IPS DF 19.7 (cell line): ENCODE measurements at regions not wholly inside any gene's neighbourhood (a gene's known extent, or its start where the extent isn't known, plus 50 kb on each side); places are given as distances from the start of the nearest gene placed in this dataset.
"Not testable (repeated sequence)": the region's sequence is repeated elsewhere in the genome, so short reads cannot be mapped to it uniquely, and the experiment has no call there.

ENCODE experiments used
- DNase-seq: peaks from one replicate; pipeline ENCODE4 v3.0.0-alpha.2; 2013; ENCODE audit warnings: low read depth, low spot score

DNA sequence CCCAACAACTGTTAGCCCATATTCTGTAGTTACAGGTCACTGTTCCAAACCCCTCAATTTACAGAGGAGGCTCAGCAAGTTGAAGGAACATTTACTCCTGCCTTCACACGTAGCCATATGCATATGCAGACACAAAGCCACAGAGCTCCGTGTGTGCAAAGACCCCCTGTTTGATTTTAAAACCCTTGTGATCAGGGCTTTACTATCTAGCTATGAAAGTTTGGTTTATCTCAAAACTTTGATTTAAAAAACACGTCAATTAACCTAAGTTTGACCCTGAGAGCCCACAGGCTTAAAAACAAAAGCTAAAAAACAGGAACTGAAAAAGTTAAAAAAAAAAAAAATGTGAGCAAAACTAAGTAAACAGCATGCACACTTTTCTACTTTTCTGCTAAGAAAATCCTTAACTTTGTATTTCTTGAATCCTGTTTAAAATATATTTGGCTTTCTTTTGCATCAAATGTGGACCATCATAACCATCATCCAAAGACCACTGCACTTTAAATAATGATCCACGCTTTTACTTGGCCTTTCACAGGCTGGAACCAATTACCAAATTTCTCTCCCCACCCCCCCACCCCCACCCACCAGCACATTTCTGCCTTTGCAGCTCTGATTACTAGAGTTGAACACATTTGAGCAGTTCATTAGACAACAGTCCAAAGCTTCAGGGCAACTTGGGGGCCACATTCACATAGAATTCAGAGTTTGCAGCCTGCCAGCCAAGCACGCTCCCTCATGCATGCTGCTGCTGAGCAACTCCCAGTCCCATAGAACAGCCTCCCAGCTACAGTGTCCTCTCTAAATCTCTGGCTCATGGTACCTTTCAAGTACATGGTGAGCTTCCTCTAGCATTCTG lies 128.8 kb upstream of the MAP3K1 start:
- DNase-seq: no peak

DNA sequence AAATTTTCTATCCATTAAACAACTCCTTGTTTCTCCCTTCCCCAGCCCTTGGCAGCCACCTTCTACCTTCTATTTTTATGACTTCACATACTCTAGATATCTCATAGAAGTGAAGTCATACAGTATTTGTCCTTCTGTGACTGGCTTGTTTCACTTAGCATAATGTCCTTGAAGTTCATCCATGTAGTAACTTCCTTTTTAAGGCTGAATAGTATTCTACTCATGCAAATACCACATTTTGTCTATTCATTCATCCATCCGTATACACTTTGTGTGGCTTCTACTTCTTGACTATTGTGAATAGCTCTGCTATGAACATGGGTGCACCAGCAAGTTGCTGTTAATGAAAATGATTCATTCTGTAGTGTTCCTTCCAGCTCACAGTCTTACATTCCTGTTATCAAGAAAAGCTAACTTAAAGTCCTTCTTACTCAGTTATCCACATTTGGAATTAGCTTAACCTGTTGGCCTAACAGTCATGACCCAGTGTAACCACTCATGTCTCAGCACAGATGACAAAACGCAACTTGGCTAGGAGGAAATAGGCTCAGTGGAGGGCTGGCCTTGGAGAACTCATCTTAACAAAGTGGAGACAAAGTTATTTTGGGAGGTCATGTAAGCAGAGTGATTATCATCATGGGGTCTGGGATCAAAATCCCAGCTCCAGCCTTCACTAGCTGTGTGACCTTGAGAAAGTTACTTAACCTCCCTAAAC lies 129.7 kb upstream of the MAP3K1 start:
- DNase-seq: no peak

DNA sequence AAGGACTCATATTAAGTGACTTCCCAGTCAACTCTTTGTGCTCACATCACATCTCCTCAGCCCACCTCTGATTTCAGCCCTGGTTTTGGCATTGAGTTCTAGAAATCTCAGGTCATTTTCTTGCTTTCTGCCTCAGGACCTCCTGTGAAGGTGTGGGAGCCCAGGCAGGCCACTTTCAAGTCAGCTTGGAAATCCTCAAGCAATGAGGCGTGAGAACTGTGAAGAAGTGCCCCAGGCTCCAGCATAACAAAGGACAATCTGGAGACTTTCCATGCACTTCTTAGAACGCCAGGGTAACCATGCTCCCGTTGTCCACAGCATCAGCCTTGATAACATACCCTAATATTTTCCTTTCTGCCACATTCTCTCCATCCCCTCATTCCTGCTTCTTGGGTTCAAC lies 131.2 kb upstream of the MAP3K1 start:
- DNase-seq: no peak

DNA sequence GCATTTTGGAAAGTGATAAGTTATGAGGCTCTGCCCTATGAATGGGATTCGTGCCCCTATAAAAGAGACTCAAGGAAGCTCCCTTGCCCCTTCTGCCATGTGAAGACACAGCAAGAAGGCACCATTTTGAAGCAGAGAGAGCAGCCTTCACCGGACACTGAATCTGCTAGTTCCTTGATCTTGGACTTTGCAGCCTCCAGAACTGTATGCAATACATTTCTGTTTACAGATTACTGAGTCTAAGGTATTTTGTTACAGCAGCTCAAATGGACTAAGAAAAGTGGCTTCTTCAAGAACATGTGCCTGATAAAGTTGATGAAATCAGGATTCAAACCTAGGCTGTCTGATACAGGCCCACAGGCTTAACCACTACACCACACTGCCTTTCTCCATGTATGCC lies 131.6 kb upstream of the MAP3K1 start:
- no peak for DNase-seq

DNA sequence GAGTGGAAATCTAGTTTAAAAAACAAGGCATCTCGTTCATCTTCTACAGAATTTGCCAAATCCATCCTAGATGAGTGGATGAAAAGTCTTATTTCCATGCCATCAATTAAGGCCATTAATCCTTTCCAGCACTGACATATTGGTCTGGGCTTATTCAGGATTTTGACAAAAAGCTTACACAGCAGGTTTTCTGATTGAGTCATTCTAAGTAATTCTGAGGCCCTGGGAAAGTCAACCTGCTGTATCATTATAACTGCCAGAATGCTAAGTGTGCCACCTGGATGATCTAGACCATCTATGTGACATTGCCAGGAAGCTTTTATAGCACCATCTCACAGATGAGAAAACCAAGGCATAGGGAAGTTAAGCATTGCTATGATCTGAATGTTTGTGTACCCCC lies 132.1 kb upstream of the MAP3K1 start:
- no peak for DNase-seq

GRCh38 chr5:56681346-56681745 lies 134.0 kb upstream of the MAP3K1 start:
- DNase-seq: no peak

GRCh38 chr5:56680731-56681130 lies 134.6 kb upstream of the MAP3K1 start:
- DNase-seq: no peak

GRCh38 chr5:56677690-56678305 lies 137.6 kb upstream of the MAP3K1 start:
- no peak for DNase-seq

GRCh38 chr5:56676091-56676768 lies 139.1 kb upstream of the MAP3K1 start:
- DNase-seq: no peak

DNA sequence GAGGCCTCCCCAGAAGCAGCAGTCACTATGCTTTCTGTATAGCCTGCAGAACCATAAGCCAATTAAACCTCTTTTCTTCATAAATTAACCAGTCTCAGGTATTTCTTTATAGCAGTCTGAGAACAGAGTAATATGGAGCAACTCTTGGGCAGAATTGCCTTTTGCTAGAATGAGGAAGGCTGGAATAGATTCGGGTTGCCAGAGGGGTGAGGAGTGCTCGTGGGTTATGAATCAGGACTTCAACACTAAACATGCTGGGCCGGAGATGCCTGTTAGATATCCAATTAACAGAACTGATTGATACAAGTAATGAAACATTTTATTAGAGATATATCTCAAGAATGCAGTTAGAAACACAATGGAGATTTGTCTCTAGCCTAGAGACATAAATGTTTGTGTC lies 140.9 kb upstream of the MAP3K1 start:
- no peak for DNase-seq

- no peak for DNase-seq
Observed at GRCh38 chr5:56673171-56673570, 142.2 kb upstream of the MAP3K1 start.

DNA sequence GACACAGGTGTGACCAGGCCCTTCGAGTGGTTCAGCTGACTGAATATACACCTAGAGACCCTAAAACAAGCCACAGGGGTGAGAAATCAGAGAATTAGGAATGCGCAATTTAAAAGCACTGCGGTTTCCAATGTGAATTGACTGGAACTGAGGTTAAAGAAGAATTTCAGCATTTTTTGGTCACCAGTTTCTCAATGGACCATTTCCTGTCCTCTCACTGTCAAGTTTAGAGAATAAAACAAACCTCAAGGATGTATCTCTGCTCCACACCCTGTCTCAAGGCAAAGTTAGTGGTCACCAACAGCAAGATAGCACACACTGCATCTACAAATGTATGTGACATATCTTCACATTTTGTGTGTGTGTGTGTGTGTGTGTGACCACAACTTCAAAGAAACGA lies 143.8 kb upstream of the MAP3K1 start:
- DNase-seq: peak; percentile 25

GRCh38 chr5:56670916-56671315 lies 144.4 kb upstream of the MAP3K1 start:
- no peak for DNase-seq

DNA sequence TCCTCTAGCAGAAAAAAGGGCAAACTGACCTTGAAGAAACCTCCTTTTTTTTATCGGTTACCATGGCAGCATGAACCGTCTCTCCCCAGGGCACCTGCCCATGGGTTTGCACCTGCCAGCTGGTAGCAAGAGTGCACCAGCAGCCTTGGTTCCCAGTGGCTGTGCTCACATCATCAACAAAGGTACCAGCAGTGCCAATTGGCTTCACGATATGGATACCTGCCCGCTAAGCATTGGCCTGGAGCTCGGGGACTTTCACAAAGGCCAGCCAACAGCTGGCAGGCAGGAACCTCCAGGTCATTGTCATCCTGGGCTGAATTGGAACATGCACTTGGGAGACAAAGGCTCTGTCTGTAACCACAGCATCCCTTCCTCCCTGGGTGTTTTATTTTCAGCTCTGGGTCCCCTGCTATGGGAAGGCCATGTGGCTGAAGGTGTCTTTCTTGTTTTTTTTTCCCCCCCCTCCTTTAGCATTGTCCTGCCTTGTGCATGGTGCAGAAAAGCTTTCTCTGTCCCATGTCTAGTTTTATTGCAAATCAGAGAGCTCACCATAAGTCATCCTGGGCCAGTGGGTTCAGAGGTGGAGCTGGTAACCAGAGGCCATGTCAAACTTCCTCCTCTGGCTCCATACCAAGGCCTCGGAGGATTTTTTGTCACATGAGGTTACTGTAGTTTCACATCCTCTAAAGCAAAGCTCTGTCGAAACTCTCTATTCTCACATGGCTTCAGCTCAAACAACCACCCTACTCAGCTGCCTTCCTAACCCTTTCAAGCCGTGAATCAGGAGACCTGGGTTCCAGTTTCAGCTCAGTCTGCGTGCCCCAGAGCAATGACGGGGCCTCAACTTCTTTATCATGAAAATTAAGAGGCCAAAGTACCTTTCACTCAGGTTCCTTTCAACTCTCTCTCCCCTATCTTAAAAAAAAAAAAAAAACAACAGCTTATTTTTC lies 145.5 kb upstream of the MAP3K1 start:
- DNase-seq: peak; percentile 30

DNA sequence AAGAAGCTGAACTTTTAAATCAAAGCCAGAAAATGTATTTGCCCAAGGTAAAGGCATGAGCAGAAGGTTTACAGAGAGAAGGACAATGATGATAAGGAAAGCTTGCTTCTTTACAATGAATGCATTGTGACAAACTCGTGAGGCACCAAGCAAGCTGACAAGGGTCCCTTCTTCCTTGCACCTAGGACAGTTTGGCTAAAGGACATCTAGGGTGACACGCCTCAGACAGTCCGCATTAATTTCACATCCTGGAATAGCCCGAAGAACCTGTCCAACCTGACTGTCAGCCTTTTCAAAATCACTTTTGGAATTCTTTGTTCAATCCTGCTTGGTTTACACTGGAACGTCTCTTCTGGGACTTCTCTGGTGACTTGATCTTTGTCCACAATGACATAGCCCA lies 146.4 kb upstream of the MAP3K1 start:
- no peak for DNase-seq

DNA sequence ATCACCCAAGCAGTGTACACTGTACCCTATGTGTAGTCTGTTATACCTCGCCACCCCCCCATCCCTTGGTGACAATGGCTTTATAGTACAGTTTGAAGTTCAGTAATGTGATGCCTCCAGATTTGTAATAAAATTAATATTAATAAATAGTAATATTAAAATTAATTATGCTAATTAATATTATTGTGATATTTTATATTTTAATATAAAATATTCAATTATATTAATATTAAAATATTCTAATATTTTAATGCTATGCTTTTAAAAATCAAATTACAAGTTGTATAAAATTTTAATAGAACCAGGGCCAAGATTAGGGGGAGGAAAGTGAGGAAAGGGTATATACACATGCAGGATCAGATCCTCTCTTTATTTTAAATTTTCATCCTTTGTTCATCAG lies 147.7 kb upstream of the MAP3K1 start:
- DNase-seq: no peak

DNA sequence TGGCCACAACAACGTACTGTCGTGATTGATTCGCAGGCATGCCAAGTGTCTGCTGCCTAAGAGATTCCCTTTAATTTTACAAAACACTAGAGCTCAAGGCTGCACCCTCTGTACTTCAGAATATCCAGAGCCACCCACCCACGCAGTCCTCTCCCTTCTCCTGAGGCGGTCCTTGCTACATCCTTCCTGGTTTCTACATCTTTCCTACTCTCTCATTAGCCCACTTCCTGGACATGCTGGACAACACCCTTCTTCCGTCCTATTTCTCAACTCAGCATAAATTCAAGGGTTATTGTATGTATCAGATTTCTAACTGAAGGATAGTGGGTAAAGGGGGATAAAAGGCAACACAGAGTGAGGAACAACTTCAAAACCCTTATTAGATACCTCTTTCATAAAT lies 148.4 kb upstream of the MAP3K1 start:
- no peak for DNase-seq

DNA sequence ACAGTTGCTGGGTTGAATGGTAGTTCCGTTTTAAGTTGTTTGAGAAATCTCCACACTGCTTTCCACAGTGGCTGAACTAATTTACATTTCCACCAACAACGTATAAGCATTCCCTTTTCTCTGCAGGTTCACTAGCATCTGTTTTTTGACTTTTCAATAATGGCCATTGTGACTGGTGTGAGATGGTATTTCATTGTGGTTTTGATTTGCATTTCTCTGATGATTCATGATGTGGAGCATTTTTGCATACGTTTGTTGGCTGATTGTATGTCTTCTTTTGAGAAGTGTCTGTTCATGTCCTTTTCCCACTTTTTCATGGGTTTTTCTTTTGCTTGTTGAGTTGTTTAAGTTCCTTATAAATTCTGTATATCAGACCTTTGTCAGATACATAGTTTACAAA lies 150.2 kb upstream of the MAP3K1 start:
- not testable (repeated sequence) for DNase-seq

GRCh38 chr5:56664025-56664424 lies 151.3 kb upstream of the MAP3K1 start:
- DNase-seq: no peak

DNA sequence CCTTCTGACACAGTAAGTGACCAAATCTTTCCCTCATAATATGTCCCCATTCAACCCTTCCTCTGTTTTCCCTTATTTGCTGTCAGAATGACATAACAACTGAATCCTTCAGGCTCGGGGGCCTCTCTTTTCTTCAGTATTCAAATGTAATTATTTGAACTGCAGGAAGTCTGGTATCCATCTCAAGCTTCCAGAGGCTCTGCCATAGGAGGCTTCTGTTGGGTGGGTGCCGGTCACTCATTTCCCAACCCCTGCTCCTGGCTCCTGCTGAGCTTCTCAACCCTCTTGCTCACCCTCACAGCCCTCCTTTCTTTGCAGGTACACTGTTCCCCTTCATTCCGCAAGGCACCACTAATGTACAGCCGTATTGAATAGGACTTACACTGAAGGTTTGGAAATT lies 151.8 kb upstream of the MAP3K1 start:
- DNase-seq: no peak

DNA sequence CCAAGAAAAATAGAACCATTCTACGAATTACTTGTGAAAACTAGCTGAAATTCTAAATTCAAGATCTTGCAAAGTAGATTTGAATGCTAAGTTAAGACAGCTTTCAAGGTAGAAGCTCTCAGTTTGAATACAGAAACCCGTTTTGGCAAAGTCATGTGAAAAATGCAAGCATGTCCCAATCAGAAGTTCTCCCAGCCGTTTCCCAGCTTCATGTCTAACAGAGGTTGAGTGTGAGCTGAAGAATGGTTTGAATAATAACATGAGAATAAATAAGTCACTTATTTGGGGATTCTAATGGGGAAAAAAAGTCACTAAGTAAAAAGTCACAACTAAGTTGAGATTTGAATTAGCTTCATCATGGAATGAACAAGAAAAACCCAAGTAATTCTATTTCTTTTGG lies 152.5 kb upstream of the MAP3K1 start:
- no peak for DNase-seq
